SK-N-SH (cell line): ENCODE measurements at regions not wholly inside any gene's neighbourhood (a gene's known extent, or its start where the extent isn't known, plus 50 kb on each side); places are given as distances from the start of the nearest gene placed in this dataset.
"Not testable (repeated sequence)": the region's sequence is repeated elsewhere in the genome, so short reads cannot be mapped to it uniquely, and the experiment has no call there.

Source experiments
- CTCF ChIA-PET: fragments of 300-600, 350-600 bp; formaldehyde crosslinking; extraction: SDS; loops from one replicate; lab custom pipeline; 2021; lab: Yijun Ruan, JAX
- POLR2A ChIA-PET: fragments of 350-600 bp; sonication (Branson Sonifier 250); formaldehyde crosslinking; extraction: SDS; loops from one replicate; lab custom pipeline; 2020; ENCODE audit warnings: antibody characterized with exemption, inconsistent platforms; lab: Yijun Ruan, JAX
- DNase-seq: peaks from one replicate; pipeline ENCODE4 v3.0.0; 2012
- H2AFZ ChIP-seq: fragments of 200-600 bp; sonication (generic); 2 replicates; pipeline ENCODE4 v1.8.1; 2016; ENCODE audit warnings: antibody characterized with exemption, mild to moderate bottlenecking, low read depth
- H3F3A ChIP-seq: fragments of 200-600 bp; sonication (generic); replicated peaks from 2 replicates; pipeline ENCODE3; 2016; ENCODE audit warnings: antibody characterized with exemption, mild to moderate bottlenecking; ENCODE audit not compliant: insufficient read depth
- H3K27ac ChIP-seq, 2 experiments: fragments of 200-500 bp in 1 of 2; fragments of 200-600 bp in 1 of 2; sonication (Bioruptor generic) in 1 of 2; sonication (generic), shearing (Covaris generic) in 1 of 2; 2 replicates each; pipeline versions ENCODE4 v1.5.1 to v1.6.1; 2014 to 2016; ENCODE audit warnings: low read depth in 2 of 2, inconsistent platforms in 1 of 2, low read length in 1 of 2, mild to moderate bottlenecking in 1 of 2, mixed read lengths in 1 of 2
- H3K27me3 ChIP-seq: fragments of 200-600 bp; sonication (generic), shearing (Covaris generic); 2 replicates; pipeline ENCODE4 v1.6.1; 2016; ENCODE audit warnings: mixed run types; ENCODE audit not compliant: insufficient read depth
- H3K36me3 ChIP-seq, 2 experiments: fragments of 200-500 bp in 1 of 2; fragments of 200-600 bp in 1 of 2; sonication (Bioruptor generic) in 1 of 2; sonication (generic) in 1 of 2; replicated peaks in 1 of 2; 2 replicates each; pipeline versions ENCODE3 to v1.5.1; 2014 to 2016; ENCODE audit warnings: low read length in 1 of 2, mild to moderate bottlenecking in 1 of 2; ENCODE audit not compliant: insufficient read depth in 2 of 2, control insufficient read depth in 1 of 2
- H3K4me1 ChIP-seq, 2 experiments: fragments of 200-500 bp in 1 of 2; fragments of 200-600 bp in 1 of 2; sonication (Bioruptor generic) in 1 of 2; sonication (generic), shearing (Covaris generic) in 1 of 2; 2 replicates each; pipeline versions ENCODE4 v1.5.1 to v1.6.1; 2014 to 2016; ENCODE audit warnings: low read depth in 1 of 2, low read length in 1 of 2, mixed run types in 1 of 2; ENCODE audit not compliant: insufficient read depth in 2 of 2, control insufficient read depth in 1 of 2
- H3K4me2 ChIP-seq: fragments of 200-600 bp; sonication (generic), shearing (Covaris generic); 2 replicates; pipeline ENCODE4 v1.6.1; 2017; ENCODE audit warnings: mixed run types
- H3K4me3 ChIP-seq, 2 experiments: fragments of 200-500 bp in 1 of 2; fragments of 200-600 bp in 1 of 2; sonication (Bioruptor generic) in 1 of 2; sonication (generic), shearing (Covaris generic) in 1 of 2; 2 replicates each; pipeline versions ENCODE4 v1.5.1 to v1.8.1; 2014 to 2016; ENCODE audit warnings: low read depth in 2 of 2, inconsistent platforms in 1 of 2, low read length in 1 of 2, mild to moderate bottlenecking in 1 of 2, mixed read lengths in 1 of 2, moderate library complexity in 1 of 2
- H3K79me2 ChIP-seq: fragments of 200-600 bp; sonication (generic); 2 replicates; pipeline ENCODE4 v1.8.1; 2017; ENCODE audit warnings: mild to moderate bottlenecking; ENCODE audit not compliant: insufficient read depth
- H3K9ac ChIP-seq: fragments of 200-600 bp; sonication (generic); 2 replicates; pipeline ENCODE4 v1.6.1; 2017; ENCODE audit warnings: mixed run types
- H3K9me2 ChIP-seq: fragments of 200-600 bp; sonication (generic); 2 replicates; pipeline ENCODE4 v1.6.1; 2017; ENCODE audit warnings: mixed run types
- H3K9me3 ChIP-seq: fragments of 200-600 bp; sonication (generic); 2 replicates; pipeline ENCODE4 v1.6.1; 2017; ENCODE audit warnings: mixed run types, mild to moderate bottlenecking, moderate library complexity
- H4K20me1 ChIP-seq: fragments of 200-600 bp; sonication (generic); 2 replicates; pipeline ENCODE4 v1.6.1; 2017; ENCODE audit warnings: mild to moderate bottlenecking, mixed run types; ENCODE audit not compliant: insufficient read depth
- CHD2 ChIP-seq: fragments of 150-350 bp; IDR thresholded peaks from 2 replicates; pipeline ENCODE4 v1.6.1; 2018; ENCODE audit warnings: low read length; ENCODE audit not compliant: partially characterized antibody
- ELF1 ChIP-seq: IDR thresholded peaks from 2 replicates; pipeline ENCODE4 v1.4.0; 2012
- EP300 ChIP-seq, 2 experiments: IDR thresholded peaks; 2 replicates each; pipeline versions ENCODE4 v1.4.0 to v1.6.1; 2012; ENCODE audit warnings: borderline replicate concordance in 1 of 2, low read depth in 1 of 2, low read length in 1 of 2
- FOXM1 ChIP-seq: IDR thresholded peaks from 2 replicates; pipeline ENCODE4 v1.4.0; 2012; ENCODE audit warnings: low read depth, mild to moderate bottlenecking
- JUND ChIP-seq: IDR thresholded peaks from 2 replicates; pipeline ENCODE4 v1.4.0; 2012
- MEF2A ChIP-seq: IDR thresholded peaks from 2 replicates; pipeline ENCODE4 v1.4.0; 2012; ENCODE audit warnings: low read depth, borderline replicate concordance
- MXI1 ChIP-seq: IDR thresholded peaks from 2 replicates; pipeline ENCODE4 v1.6.1; 2012; ENCODE audit warnings: mild to moderate bottlenecking, low read depth, low read length, improper control_type of control experiment
- NFIC ChIP-seq: IDR thresholded peaks from 2 replicates; pipeline ENCODE4 v1.4.0; 2012; ENCODE audit warnings: borderline replicate concordance
- POLR2AphosphoS5 ChIP-seq: IDR thresholded peaks from 2 replicates; pipeline ENCODE4 v1.6.1; 2012; ENCODE audit warnings: low read depth, low read length
- RFX5 ChIP-seq: IDR thresholded peaks from 2 replicates; pipeline ENCODE4 v1.6.1; 2012; ENCODE audit warnings: mild to moderate bottlenecking, improper control_type of control experiment, low read length
- RXRA ChIP-seq: IDR thresholded peaks from 2 replicates; pipeline ENCODE4 v1.4.0; 2012; ENCODE audit warnings: low read depth, mild to moderate bottlenecking, borderline replicate concordance
- WGBS: methylation state at CpG from one replicate; pipeline ENCODE4 v1.1.6; 2017; ENCODE audit warnings: low lambda C conversion rate; 5-methylcytosine and 5-hydroxymethylcytosine counted together
- TF ChIP-seq, protein P1 (sequence below): fragments of 150-350 bp; IDR thresholded peaks from 2 replicates; pipeline ENCODE4 v1.6.1; 2017; ENCODE audit warnings: antibody characterized with exemption, low read length, low read depth, borderline replicate concordance
- TF ChIP-seq, protein P2 (sequence below): IDR thresholded peaks from 2 replicates; pipeline ENCODE4 v1.6.1; 2012; ENCODE audit warnings: mild to moderate bottlenecking, low read depth, low read length, moderate library complexity
- TF ChIP-seq, protein P3 (sequence below): fragments of 200-600 bp; sonication (generic); IDR thresholded peaks from 2 replicates; pipeline ENCODE4 v1.6.1; 2017; ENCODE audit warnings: antibody characterized with exemption, mild to moderate bottlenecking, moderate library complexity
- TF ChIP-seq, protein P4 (sequence below): IDR thresholded peaks from 2 replicates; pipeline ENCODE4 v1.4.0; 2012; ENCODE audit warnings: low read depth, borderline replicate concordance

DNA sequence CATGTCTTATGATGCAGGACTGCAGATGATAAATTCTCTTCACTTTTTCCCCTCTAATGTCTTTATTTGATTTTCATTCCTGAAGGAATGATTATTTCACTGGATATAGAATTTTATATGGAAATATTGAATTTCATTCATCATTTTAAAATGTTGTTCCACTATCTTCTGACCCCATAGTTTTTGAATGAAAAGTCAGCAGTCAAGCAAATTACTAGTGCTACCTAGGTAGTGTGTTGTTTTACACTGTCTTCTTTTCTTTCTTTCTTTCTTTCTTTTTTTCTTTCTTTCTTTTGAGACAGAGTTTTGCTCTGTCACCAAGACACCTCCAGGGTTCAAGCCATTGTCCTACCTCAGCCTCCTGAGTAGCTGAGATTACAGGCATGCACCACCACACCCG is 76.9 kb downstream of the WSB1 start:
- no peak overlapping the region for H3K9ac ChIP-seq
- H3K4me2 ChIP-seq: no peak overlapping the region
- no peaks in the 10 kb centered on the region for H3K9me2 ChIP-seq
- 81% methylated on average over 1 of the region's 1 CpG for WGBS
- H3K79me2 ChIP-seq: no peaks in the 10 kb centered on the region
- no peak overlapping the region for H3K4me3 ChIP-seq
- H4K20me1 ChIP-seq: no peaks in the 10 kb centered on the region
- no peaks in the 10 kb centered on the region for H3F3A ChIP-seq
- ChIA-PET CTCF (no interaction called here), POLR2A (no interaction called here)
- no peak overlapping the region for H3K27ac ChIP-seq
- peaks cover 6% of the 10 kb centered on the region; the same call in 1 of the 2 replicates for H3K9me3 ChIP-seq
- no peaks in the 10 kb centered on the region for H3K27me3 ChIP-seq
- no peak for DNase-seq
- H2AFZ ChIP-seq: no peak overlapping the region
- no peak for TF ChIP-seq MXI1
- no peak for TF ChIP-seq NFIC
- no peak for TF ChIP-seq EP300 (IDR thresholded peaks at IDR 0.05; ENCODE audit: borderline replicate concordance in 1 of 2, low read depth in 1 of 2, low read length in 1 of 2)
- TF ChIP-seq, protein P1, sequence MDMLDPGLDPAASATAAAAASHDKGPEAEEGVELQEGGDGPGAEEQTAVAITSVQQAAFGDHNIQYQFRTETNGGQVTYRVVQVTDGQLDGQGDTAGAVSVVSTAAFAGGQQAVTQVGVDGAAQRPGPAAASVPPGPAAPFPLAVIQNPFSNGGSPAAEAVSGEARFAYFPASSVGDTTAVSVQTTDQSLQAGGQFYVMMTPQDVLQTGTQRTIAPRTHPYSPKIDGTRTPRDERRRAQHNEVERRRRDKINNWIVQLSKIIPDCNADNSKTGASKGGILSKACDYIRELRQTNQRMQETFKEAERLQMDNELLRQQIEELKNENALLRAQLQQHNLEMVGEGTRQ: no peak
- TF ChIP-seq RFX5: no peak
- no peak for TF ChIP-seq FOXM1
- TF ChIP-seq, protein P2, sequence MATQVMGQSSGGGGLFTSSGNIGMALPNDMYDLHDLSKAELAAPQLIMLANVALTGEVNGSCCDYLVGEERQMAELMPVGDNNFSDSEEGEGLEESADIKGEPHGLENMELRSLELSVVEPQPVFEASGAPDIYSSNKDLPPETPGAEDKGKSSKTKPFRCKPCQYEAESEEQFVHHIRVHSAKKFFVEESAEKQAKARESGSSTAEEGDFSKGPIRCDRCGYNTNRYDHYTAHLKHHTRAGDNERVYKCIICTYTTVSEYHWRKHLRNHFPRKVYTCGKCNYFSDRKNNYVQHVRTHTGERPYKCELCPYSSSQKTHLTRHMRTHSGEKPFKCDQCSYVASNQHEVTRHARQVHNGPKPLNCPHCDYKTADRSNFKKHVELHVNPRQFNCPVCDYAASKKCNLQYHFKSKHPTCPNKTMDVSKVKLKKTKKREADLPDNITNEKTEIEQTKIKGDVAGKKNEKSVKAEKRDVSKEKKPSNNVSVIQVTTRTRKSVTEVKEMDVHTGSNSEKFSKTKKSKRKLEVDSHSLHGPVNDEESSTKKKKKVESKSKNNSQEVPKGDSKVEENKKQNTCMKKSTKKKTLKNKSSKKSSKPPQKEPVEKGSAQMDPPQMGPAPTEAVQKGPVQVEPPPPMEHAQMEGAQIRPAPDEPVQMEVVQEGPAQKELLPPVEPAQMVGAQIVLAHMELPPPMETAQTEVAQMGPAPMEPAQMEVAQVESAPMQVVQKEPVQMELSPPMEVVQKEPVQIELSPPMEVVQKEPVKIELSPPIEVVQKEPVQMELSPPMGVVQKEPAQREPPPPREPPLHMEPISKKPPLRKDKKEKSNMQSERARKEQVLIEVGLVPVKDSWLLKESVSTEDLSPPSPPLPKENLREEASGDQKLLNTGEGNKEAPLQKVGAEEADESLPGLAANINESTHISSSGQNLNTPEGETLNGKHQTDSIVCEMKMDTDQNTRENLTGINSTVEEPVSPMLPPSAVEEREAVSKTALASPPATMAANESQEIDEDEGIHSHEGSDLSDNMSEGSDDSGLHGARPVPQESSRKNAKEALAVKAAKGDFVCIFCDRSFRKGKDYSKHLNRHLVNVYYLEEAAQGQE: no peak
- no peak for TF ChIP-seq JUND
- no peak for TF ChIP-seq POLR2AphosphoS5
- no peak for TF ChIP-seq RXRA
- TF ChIP-seq MEF2A: no peak
- TF ChIP-seq, protein P3, sequence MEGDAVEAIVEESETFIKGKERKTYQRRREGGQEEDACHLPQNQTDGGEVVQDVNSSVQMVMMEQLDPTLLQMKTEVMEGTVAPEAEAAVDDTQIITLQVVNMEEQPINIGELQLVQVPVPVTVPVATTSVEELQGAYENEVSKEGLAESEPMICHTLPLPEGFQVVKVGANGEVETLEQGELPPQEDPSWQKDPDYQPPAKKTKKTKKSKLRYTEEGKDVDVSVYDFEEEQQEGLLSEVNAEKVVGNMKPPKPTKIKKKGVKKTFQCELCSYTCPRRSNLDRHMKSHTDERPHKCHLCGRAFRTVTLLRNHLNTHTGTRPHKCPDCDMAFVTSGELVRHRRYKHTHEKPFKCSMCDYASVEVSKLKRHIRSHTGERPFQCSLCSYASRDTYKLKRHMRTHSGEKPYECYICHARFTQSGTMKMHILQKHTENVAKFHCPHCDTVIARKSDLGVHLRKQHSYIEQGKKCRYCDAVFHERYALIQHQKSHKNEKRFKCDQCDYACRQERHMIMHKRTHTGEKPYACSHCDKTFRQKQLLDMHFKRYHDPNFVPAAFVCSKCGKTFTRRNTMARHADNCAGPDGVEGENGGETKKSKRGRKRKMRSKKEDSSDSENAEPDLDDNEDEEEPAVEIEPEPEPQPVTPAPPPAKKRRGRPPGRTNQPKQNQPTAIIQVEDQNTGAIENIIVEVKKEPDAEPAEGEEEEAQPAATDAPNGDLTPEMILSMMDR: no peak
- no peak for TF ChIP-seq ELF1
- TF ChIP-seq CHD2: no peak
- TF ChIP-seq, protein P4, sequence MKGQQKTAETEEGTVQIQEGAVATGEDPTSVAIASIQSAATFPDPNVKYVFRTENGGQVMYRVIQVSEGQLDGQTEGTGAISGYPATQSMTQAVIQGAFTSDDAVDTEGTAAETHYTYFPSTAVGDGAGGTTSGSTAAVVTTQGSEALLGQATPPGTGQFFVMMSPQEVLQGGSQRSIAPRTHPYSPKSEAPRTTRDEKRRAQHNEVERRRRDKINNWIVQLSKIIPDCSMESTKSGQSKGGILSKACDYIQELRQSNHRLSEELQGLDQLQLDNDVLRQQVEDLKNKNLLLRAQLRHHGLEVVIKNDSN: no peak
- no peaks in the 10 kb centered on the region for H3K36me3 ChIP-seq
- peaks cover 0 to 6% of the 10 kb centered on the region in 2 experiments; a peak in 1 of 4 replicates for H3K4me1 ChIP-seq

DNA sequence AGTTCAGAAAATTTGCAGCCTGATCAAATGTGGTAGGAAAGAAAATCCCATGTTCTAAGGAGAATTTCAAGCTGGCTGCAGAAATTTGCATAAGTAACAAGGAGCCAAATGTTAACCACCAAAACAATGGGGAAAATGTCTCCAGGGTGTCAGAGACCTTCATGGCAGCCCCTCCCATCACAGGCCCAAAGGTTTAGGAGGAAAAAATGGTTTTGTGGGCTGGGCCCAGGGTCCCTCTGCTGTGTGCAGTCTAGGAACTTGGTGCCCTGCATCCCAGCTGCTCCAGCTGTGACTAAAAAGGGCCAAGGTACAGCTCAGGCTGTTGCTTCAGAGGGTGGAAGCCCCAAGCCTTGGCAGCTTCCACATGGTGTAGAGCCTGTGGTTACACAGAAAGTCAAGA is 79.8 kb downstream of the WSB1 start:
- H3K9me3 ChIP-seq, POLR2A ChIA-PET, H3K4me2 ChIP-seq, H3K27ac ChIP-seq, H3K9me2 ChIP-seq, H3K4me1 ChIP-seq, H3K36me3 ChIP-seq, H3K79me2 ChIP-seq, H4K20me1 ChIP-seq, DNase-seq, H3K4me3 ChIP-seq, H2AFZ ChIP-seq, H3K9ac ChIP-seq, H3F3A ChIP-seq, H3K27me3 ChIP-seq: not testable (repeated sequence)
- CTCF ChIA-PET: interaction anchor here (1.1 kb wide), 1 partner anchor 228 kb away, joined by 3 read pairs; no protein-coding TSS in a partner anchor
